ENCODE measurements at regions not wholly inside any gene's neighbourhood (a gene's known extent, or its start where the extent isn't known, plus 50 kb on each side); places are given as distances from the start of the nearest gene placed in this dataset.

GRCh38 chr11:19587979-19588378, 124.7 kb upstream of the NAV2 start:
- TF ChIP-seq POLR2A (IDR thresholded peaks at IDR 0.05) (no peak), CTCF (IDR thresholded peaks at IDR 0.05) (no peak), POLR2AphosphoS5 (IDR thresholded peaks at IDR 0.05) (no peak)

Data from breast epithelium (tissue), 3 donors.